Stimulated activated CD8-positive, alpha-beta memory T cell treated with anti-CD3 and anti-CD28 coated beads, Interleukin-15, amount 100 ng/mL, for 1 hour (primary cell): ENCODE measurements at regions not wholly inside any gene's neighbourhood (a gene's known extent, or its start where the extent isn't known, plus 50 kb on each side); places are given as distances from the start of the nearest gene placed in this dataset.

ENCODE experiments used
- DNase-seq: peaks from one replicate; pipeline ENCODE4 v3.0.0-alpha.2; 2020; ENCODE audit warnings: low read depth

DNA sequence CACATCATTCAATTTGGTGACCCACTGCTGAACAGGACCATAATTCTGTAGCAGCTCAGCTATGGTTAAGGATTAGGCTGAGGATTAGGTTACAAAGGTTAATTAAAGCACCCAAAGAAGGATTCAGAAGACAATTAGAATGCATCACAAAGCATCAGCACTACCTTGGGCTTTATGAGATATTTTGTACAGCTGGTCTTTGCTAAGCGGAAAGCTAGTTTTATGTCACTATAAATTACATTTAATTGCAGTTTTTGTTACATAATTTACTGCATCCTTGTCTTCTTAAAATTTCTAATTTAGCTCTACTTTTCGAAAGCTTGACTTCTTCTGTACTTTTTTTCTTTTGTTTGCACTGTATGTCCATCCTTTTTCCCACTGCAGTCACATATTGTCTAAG, 711.5 kb downstream of the RPS29 start:
- no peak for DNase-seq

DNA sequence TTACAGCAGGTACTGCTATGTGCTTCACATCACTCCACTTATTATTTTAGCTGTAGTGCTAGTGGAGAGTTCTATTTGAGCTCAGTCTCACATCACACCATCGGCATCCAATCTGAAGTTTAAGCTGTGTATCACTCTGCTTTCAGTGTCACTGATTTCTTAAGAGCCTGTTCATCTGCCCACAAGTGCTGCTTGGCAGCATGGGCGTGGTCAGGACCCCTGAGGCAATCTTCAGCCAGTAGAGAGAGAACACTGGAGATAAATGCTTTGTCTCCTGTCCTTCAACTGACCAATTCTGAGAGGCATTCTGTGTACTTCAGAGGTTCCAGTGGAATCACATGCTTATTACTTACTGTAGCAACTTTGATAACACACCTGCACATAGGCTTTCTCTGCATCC, 728.8 kb downstream of the RPS29 start:
- DNase-seq: no peak

DNA sequence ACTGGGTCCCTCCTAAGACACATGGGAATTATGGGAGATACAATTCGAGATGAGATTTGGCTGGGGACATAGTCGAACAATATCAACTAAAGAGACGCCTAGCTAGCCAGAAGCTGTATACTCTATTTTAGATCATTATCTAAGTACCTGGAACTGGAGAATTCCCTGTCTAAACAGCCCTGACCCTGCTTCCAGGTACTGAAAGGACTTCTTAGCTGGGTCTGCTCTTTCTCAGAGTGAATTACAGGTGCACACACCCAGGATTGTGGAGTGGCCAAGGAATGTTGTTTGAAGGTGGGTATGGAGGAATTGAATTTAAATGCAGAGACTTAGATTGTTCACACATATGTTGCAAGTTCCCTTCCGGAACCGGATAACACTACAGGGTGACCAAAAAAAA, 733.0 kb downstream of the RPS29 start:
- no peak for DNase-seq

DNA sequence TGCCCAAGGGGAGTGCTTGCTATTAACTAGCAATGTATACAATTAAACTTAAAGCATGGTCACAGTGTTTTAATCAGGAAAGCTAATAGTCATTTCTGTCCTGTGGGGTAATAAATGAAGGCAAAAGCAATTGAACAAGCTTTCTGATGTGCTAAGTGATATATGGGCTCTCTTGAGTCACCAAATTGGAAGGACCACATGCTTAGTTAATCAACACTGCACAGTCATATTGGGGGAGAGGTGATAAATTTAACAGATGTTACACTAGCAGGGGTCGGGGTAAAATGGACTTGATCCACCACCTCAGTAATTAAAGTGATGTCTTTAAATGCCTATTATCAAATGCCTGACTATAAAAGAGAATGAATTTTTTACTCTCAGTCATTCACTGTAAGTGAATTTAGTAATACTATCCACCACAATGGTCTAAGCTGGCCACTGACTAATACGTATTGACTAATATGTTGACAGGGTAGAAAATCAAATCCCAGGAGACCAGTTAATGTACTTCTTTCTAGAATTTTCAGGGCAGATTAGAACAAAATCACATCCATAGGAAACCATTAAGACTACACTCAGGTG, 736.3 kb downstream of the RPS29 start:
- no peak for DNase-seq

DNA sequence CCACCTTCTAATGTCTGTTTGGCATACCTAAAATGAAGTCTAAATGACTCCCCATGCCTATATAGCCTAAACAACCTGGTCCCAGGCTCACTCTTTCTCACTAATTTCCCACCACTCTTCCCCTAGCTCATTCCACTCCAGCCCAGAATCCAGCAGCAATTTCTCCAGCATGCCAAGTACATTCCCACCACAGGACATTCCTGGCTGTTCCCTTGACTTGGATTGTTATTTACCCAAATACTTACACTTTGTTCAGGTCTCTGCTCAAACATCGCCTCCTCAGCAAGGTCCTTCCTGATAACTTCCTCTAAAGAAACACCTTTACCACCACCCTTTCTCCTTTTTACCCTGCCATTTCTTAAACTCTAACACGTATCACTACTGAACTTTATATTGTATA, 743.4 kb downstream of the RPS29 start:
- no peak for DNase-seq

DNA sequence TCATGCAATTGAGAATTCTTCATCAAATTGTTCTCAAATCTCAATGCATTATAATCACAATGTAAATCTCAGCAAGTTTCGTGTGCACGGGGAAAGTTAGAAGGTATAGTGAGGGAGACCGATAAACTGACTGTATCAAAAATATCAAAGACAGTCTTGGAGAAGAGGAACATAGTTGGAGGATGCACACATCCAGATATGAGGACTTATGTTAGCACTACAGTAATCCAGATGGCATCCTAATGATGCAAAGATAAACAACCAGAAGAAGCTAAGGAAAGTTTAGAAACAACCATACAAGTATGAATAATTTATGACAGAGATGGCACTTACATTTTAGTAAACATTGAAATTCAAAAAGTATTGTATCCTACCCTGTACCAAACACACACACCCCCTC, 760.1 kb downstream of the RPS29 start:
- no peak for DNase-seq

DNA sequence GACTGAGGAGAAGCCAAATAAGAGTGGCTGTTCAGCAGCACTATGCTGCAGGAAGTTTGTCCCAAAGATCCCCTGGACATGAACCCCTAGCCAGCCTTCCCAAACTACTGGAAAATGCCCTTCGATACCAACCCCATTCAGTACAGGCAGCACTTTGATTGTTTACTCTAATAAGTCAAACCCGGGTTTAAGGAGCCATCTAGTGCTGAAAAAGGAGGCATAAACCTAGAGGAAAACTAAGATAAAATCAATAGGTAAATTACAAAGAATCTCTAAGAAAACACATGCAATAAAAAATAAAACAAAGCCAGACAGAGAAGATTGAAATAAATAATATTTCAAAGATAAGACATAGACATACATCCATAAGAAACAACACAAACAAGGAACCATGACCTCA, 771.6 kb downstream of the RPS29 start:
- no peak for DNase-seq

DNA sequence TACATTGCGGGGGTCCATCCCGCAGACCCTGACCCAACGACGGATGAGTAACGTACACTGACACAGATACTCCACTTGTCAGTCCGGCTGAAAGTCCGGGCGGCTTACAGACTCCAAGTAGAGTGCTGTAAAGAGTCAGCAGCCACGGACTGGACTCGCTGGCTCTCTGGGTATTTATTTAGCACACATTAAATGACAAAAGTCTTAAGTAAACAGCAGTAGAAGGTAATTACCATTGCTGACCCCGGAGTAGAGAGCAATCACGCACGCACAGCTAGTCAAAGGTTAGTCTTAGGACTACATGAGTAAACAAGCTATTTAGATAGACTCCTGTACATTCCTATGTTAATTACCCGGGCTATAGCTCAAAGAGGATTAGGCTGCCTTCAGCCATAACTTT, 780.9 kb downstream of the RPS29 start:
- DNase-seq: no peak

DNA sequence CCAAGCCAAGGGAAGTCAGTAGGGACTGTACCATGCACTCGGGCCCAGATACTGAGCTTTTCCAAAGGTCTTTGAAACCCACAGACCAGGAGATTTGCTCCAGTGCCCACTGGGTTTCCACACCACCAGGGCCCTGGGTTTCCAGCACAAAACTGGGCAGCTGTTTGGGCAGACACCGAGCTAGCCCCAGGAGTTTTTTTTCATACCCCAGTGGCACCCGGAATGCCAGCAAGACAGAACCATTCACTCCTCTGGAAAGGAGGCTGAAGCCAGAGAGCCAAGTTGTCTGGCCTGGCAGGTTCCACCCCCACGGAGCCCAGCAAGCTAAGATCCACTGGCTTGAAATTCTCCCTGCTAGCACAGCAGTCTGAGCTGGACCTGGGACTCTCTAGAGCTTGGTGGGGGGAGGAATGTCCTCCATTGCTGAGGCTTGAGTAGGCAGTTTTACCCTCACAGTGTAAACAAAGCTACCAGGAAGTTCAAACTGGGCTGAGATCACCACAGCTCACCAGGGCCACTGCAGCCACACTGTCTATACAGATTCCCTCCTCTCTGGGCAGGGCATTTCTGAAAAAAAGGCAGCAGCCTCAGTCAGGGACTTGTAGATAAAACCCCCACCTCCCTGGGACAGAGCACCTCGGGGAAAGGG, 793.7 kb downstream of the RPS29 start:
- DNase-seq: no peak

DNA sequence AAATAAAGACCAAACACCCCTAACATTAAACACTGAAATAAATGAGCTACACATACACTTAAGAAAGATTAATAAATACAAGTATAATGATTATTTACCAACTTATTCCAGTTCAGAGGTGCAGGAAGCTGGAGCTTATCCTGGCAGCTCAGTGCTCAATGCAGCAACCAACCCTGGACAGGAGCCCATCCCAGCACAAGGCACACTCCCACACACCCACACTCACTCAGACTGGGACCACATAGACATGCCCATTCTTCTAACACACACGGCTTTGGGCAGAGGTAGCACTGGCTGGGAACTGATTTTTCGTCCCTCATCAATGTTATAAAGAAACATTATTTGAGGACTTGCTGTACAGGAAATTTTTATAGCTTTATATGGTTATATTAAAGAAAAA, 797.4 kb downstream of the RPS29 start:
- no peak for DNase-seq

DNA sequence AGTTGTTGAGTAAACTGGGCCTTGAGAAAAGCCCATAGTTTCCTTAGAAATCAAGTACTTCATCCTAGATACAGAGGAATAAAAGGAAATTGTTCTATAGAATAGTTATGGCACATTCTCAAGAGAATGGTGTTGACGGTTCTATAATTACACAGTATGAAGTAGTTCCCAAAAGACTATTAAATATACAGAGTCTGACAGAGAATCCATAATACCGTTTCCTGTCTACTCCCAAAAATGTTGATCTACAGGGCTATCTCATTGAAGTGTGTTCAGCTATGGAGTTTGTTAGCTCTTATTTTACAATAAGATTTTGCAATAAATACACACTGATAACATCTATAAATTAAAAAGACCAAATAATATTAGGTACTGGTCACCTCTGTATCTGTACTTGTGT, 799.7 kb downstream of the RPS29 start:
- no peak for DNase-seq

DNA sequence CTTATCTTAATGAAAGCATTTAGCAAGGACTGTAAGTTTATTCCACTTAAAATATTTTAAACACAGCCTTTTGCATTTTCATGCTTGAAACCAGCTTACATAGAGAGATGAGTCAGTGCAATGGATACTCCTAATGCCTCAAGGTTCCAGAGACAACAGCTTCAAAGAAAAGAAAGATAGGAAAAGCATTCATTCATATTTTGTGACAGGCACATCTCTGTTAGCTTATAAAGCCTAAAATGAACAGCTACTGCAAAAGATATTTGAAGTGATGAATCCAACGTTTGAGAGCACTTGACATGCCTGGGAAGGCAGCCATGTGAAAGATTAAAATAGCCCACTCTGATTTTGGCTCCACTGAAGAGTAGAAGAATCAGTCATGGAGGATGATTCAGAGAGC, 814.5 kb downstream of the RPS29 start:
- DNase-seq: no peak

DNA sequence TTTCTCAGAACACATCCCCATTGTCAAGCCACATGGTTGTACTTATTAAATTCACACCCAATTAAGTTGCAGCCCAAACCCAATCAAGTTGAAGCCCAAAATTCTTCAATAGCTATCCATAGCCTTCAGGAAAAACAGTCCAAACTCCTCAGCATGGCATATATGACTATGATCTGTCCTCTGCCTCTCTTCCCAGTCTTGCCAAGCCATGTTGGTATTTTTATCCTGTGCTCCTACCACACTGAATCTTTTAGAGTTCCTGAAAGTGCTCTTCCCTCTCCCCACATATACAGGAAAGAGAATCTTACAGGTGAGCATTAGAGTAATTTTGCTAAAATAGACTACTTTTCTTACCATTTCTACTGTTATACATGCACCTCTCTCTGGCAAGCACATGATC, 834.9 kb downstream of the RPS29 start:
- no peak for DNase-seq

DNA sequence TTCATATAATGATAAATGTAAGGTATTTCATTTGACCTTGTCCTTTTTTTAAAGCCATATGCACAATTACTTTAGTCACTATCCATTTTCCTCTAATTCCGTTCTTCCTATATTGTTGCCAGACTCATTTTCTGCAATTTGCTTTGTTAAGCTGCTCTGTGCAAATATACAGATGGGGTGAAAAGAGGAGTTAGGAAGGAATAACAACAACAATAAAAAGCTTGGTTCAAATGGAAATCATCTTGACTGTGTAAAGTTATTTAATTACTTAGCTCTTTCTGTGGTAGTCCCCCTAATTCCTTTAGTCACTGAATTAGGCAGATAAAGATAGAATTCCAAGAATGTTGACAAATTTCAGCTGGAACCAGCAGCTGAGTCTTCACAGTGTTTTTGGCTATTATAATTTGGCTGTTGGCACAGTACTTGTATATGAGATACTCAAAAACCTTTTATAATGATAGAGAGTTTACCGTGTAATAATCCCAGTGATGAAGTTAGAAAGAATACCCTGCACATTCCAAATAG, 838.0 kb downstream of the RPS29 start:
- DNase-seq: no peak

DNA sequence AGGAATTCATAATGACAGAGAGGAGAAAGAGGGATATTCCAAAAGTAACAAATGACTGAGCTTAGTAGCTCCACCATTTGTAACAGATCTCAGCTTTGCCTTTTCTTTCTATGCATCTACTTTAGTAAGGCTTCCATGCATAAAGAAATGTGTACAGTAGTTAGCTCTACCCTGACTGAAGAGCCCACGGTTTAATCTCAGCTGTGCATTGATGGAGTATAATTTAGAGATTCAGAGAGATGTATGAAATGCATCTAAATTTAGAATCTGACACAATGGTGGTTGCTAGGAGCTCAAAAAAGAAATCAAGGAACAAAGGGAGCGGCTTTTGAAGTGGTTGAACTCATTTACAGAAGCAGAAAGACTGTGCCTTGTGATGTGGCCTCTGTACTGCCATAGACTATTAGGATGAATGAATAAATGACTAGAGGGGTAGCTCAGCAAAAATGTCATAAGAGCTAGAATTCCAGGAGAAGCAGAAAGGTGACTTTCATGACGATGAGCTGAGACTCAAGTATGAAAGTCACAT, 838.6 kb downstream of the RPS29 start:
- no peak for DNase-seq

DNA sequence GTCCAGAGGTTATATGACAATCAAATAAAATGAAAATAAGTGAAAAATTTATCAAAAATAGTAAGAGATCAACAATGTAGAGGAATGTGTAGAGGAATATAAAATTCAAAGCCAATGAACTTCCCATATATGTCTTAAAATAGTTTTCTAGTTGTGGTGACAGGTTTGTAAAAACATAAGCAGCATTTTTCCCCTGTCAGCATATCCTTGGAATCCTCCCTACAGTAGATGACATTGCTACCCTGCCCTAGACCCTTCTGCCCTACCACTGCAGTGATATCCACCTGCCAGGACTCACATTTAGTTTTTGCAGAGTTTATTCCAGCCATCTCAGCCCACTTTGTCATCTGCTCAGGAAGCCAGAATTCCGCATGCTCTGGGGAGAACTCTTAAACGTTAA, 842.0 kb downstream of the RPS29 start:
- no peak for DNase-seq

DNA sequence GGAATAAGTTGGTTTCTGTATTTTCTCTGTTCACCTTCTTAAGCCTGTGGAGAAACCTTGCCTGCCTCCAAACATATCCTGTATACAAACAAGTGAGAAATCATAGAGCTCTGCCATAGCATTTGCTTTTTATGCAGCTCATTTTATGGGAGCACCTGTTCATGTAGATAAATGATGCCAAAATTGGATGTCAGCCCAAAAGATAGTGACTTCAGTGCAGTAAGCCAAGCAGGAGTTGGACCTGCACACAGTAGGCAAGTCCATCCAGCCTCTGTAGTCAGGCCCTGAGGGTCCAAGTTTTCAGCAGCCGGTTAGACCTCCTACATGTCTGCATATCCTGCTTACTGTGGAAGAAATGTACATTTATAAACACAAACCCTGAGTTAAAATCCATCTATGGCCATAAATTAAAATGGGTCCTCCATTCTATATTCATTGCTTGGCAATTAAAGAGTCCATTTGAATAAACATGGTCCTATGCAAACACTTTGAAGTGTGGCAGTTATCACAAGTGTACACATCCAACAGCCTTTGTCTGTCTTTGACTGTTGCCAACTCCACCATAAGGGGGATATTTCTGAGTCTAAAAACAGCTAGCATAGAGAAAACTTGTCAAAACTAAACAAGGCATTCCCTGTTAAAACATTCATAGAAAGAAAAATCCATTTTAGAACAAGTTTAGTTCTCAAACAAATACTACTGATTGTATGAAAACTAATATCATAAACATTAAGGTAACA, 847.8 kb downstream of the RPS29 start:
- no peak for DNase-seq

DNA sequence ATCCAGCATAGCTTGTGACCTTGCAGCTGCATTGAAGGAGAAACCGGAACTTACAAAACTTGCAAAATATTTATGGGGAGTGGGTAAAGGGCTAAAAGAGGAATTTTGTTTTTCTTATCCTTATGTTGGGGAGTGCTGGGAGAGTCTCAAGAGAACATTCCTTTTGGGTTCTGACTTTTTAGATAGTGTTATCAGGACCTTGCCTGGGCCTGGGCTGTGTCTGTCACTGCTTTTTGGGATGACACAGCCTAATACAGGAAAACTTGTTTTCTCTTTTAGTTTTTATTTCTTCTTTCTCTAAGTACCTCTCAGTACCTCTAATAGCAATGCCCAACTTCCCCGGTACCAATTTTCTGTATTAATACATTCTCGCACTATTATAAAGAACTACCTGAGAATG, 850.6 kb downstream of the RPS29 start:
- DNase-seq: no peak

DNA sequence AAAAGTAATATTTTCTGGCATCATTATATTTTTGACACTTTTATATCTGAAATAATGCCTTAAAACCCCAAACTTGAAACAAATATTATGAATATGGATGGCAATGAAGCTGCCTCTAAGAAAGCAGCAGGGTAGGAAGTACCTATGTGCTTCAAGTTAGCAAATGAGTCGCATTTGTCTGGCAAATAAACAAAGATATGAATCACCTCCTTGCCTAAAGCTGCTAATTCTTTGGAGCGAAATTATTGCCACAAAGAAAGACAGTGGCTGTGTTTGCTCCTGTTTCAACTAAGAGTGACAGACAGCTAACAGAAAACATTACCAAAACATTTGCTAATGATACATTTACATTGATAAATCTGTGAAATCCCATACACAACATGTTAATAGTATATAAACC, 854.9 kb downstream of the RPS29 start:
- DNase-seq: no peak

DNA sequence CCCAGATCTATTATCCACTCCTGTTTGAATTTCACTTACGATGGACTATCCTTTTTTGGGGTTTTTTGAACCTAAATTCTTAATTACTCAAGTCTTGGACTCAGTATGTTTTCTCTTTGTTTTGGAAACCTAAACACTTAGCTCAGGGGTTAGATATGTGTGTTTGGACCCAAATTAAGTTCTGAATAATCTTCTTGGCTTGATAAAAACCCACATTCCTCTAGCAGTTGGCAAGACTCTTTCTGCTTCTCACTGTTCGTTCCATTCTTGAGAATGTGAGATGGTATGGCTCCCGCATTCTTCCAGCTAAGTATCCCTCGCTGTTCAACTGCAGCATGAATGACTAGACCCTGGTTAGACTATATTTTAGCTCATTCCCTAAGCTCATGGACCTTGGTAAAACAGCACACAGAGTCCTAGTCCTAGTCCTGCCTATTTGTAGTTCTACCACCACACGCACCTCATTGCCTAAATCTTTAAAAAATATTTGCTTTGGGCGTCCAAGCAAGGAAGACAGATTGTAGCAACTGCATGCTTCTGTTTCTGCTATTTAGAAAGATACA, 860.0 kb downstream of the RPS29 start:
- no peak for DNase-seq

DNA sequence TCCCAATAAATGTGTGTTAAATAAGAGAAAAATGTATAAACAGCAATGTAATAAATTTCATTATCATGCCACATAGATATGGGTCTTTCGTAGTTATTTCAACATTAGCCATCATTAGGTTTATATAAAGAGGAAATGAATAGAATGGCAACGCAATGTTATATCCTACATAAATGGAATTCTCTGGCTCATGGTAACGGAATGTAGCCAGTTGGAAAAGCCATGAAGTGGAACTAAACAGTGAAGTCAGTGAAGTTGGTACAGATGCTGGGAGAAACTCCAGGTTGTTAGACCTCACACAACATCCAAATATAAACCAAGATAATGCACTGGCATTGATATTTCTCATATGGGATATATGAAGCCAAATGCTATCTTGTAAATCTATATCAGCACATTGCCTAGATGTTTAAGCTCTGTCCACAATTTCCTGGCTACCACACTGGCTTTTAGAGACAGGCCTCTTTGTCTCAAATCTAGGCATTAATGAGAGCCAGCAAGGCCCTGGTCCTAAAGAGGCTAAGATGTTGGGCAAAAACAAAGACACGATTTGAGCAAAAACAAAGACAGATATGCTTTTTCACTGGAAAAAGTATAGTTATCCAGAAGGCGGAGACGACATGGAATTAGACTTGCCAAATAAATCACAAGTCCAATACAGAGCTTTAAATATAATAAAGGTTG, 861.0 kb downstream of the RPS29 start:
- DNase-seq: no peak

DNA sequence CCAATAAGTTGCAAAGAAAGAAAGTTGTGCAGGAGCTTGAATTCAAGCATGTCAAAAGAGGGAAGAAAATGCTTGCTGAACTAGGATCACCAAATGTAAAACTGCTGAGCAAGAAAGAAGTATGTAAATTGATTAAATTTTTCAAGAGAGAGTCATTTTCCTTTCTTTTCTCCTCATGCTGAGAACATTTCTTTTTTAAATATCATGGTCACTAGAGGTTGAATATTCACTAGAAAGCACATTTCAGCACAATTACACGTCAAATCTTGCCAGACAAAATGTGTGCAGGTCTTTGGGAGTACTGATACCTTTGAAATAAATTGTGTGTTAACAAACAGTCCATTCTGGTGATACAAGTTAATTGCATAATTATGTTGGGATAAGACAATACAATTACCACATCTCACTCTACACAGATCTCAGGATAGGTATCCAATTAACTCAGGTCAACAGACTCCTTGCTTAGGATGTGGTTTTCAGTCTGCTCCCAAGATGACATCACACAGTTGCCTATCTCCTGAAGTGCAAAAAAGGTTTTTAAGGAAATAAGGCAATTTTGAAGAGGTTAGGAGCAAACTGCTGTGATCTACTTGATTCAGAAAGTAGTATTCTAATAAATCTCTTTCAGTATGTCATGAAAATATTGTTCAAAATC, 862.2 kb downstream of the RPS29 start:
- DNase-seq: no peak
